Fibroblast of the conjunctiva (primary cell): ENCODE measurements at regions not wholly inside any gene's neighbourhood (a gene's known extent, or its start where the extent isn't known, plus 50 kb on each side); places are given as distances from the start of the nearest gene placed in this dataset.

Experiments
- DNase-seq: peaks from one replicate; pipeline ENCODE4 v3.0.0-alpha.2; 2010; ENCODE audit warnings: low read depth

GRCh38 chr1:222996310-222996975 lies 146.6 kb downstream of the TLR5 start:
- DNase-seq, result no peak

DNA sequence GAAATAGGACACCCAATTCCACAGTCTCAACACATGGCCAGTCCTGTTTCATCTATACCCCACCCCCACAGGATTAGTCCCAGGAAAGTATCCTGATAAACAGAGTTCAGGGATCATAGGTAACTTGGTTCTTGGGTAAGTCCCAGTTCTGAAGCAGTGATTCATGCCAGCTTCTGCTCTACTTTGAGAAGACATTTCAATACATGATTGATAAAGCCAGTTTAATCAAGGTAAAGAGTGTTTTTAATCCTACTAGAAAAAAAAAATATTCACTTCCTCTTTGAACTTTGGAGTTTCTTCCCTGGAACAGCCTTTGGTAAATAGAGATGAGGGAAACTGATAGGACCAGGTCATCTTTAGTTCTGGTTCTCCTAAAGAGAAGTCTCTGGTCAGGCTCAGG lies 142.4 kb downstream of the TLR5 start:
- no peak for DNase-seq

GRCh38 chr1:223001653-223002634 lies 141.1 kb downstream of the TLR5 start:
- DNase-seq, result no peak

DNA sequence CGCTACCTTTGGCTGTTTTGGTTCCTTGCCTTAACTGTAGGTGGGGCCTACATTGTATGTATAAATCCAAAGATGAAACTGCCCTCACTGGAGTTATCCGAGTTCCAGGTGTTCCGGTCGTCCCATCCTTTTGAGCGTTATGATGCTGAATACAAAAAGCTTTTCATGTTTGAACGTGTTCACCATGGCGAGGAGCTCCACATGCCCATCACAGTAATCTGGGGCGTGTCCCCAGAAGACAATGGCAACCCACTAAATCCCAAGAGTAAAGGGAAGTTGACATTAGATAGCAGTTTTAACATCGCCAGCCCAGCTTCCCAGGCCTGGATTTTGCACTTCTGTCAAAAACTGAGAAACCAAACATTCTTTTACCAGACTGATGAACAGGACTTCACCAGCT lies 139.5 kb downstream of the TLR5 start:
- DNase-seq, result no peak

DNA sequence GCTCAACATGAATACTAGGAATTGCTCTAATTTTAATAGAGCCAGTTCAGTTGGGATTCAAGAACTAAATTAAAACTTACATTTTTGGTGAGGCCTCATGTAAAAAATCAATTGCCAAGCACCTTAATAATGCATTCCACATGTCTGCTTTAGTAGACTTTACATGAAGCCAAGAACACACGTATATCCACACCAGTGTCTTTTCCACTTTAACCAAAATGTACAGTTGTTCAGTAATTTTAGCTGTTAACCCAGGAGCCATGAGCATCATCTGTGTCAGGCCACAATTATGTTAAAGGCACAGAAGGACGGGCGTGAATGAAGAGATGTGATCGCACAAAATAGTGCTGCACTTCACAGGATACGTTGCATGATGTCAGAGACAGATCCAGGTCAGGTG lies 136.7 kb downstream of the TLR5 start:
- DNase-seq, result no peak

- no peak for DNase-seq
These were observed 136.0 kb downstream of the TLR5 start for GRCh38 chr1:223006917-223007648.

- DNase-seq, result no peak
These were observed 135.1 kb downstream of the TLR5 start for GRCh38 chr1:223007935-223008334.

DNA sequence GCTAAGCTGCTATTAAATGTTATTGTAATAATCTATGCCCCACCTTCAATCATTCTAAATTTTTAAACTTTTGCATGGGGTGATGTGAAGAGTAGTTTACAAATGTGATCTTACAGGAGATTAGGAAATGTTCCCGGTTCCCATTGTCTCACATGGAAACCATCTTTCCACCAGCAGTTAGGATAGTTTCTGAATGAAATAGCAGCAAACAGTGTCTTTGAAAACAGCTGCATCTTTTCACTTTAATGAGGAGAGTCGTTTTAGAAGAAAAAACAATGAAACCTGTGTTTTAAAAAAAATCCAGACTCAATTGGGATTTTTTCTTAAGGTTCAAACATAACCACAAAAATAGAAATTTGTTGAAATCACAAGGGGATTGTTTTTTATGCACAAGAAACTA lies 134.2 kb downstream of the TLR5 start:
- DNase-seq, result no peak

DNA sequence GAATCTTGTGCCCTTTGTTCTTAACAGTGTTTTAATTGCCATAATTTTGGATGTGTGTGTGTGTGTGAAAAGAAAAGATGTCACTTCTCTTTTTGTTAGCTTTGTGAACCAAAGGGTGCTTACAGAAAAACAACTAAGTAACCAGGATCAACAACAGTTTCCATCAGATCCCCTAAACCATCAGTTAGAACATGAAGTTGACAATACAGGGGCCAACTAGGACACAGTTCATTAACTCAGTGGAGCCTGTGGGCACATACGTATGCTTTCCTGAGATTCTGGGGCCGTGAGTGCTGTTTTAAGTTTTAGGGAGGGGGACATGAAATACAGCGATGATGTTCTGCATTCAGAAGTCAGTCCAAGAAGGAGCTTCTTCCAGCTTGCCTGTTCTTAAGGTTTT lies 133.6 kb downstream of the TLR5 start:
- DNase-seq, result no peak

GRCh38 chr1:223010582-223011504 lies 132.2 kb downstream of the TLR5 start:
- DNase-seq, result no peak

GRCh38 chr1:223011505-223011856 lies 131.6 kb downstream of the TLR5 start:
- DNase-seq, result no peak

- DNase-seq, result no peak
These were observed 130.8 kb downstream of the TLR5 start for GRCh38 chr1:223012176-223012788.

GRCh38 chr1:223012938-223013337 lies 130.1 kb downstream of the TLR5 start:
- no peak for DNase-seq

DNA sequence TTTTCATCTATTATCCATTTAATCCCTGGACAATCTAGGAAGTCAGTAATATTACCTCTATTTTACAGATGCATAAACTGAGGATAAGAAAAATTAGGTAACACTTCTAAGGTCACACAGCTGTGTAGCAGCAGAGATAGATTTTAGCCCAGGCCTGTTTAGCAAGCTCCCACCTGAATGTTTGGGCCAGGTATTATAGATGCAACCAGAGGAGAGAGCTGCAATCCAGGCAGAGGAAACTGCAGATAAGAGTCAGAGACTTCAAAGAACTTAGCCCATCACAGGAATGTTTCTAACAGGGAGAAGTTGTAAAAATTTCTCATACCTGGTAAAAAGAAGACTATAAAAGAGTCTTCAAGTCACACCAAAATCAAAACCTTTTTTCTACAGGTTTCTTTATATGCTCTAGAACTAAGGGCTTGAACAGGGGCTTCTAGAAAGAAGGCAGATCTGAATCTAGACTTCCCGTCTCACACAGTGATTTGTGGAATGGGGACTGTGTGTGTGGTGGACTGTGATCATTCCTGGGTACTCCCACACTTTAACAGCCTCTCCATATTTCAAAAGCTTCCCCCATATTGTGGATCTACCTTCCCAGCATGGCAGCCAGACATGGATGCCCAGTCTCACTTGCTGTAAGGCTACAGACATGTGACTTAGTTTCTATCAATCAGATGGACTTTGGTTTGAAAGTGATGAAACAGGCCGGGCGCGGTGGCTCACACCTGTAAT lies 128.7 kb downstream of the TLR5 start:
- no peak for DNase-seq

- DNase-seq, result no peak
These were observed 126.7 kb downstream of the TLR5 start for GRCh38 chr1:223016381-223016780.

GRCh38 chr1:223016890-223017289 lies 126.2 kb downstream of the TLR5 start:
- DNase-seq, result no peak

DNA sequence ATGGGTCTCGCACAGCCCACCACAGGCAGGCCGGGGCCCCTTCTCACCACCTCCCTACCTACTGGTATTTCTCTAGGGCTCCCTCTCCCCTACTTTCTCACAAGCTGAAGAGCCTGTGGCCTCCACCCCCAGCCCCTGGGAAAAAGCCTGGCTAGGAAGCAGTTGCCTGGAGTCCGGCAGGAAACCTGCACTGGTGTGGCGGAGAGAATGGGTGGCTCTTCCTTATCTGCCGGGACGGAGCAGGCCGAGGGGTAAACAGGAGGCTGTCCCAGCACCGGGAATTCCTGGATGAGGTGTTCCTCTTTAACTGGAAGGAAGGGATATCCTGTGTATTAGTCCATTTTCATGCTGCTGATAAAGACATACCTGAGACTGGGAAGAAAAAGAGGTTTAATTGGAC lies 125.8 kb downstream of the TLR5 start:
- no peak for DNase-seq

GRCh38 chr1:223018534-223018933 lies 124.5 kb downstream of the TLR5 start:
- no peak for DNase-seq

GRCh38 chr1:223019256-223019655 lies 123.8 kb downstream of the TLR5 start:
- no peak for DNase-seq

DNA sequence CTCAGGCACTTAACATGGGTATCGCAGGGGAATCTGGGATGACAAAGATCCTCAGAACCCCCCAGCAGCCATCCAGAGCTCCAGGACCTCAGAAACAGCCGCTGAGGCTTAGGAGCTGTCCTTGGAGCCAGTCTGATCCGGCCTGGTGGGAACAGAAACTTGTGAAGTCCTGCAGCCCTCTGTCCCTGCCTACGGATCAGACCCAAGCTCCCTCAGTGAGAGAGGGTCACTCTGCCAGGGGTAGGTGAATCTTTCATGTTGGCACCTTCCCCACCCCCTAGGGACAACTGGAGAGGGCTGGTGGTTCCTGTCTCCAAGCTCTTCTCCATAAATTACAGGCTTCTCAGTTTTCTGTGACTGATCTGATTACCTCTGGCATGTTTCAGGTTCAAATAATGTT lies 122.3 kb downstream of the TLR5 start:
- DNase-seq, result no peak
